Thyroid gland (tissue), 4 donors: ENCODE measurements at regions not wholly inside any gene's neighbourhood (a gene's known extent, or its start where the extent isn't known, plus 50 kb on each side); places are given as distances from the start of the nearest gene placed in this dataset.

Experiments used
- CTCF ChIP-seq, 6 experiments: fragments of 200-600 bp in 3 of 6; fragments of 450-650 bp in 3 of 6; sonication (generic) in 3 of 6; IDR thresholded peaks; one replicate each; pipeline ENCODE4 v1.5.1; 2016 to 2019; ENCODE audit warnings: antibody characterized with exemption in 6 of 6, mild to moderate bottlenecking in 2 of 6, inconsistent platforms in 1 of 6, moderate library complexity in 1 of 6
- POLR2A ChIP-seq, 2 donors: fragments of 450-650 bp; IDR thresholded peaks; one replicate each; pipeline ENCODE4 v1.6.1; 2017; ENCODE audit warnings: antibody characterized with exemption in 2 of 2, mild to moderate bottlenecking in 2 of 2, moderate library complexity in 1 of 2

GRCh38 chr2:163364736-163365135, 371.1 kb downstream of the FIGN start:
- no peak for TF ChIP-seq CTCF (IDR thresholded peaks at IDR 0.05)
- no peak for TF ChIP-seq POLR2A (IDR thresholded peaks at IDR 0.05)
